ENCODE measurements at regions not wholly inside any gene's neighbourhood (a gene's known extent, or its start where the extent isn't known, plus 50 kb on each side); places are given as distances from the start of the nearest gene placed in this dataset.

DNA sequence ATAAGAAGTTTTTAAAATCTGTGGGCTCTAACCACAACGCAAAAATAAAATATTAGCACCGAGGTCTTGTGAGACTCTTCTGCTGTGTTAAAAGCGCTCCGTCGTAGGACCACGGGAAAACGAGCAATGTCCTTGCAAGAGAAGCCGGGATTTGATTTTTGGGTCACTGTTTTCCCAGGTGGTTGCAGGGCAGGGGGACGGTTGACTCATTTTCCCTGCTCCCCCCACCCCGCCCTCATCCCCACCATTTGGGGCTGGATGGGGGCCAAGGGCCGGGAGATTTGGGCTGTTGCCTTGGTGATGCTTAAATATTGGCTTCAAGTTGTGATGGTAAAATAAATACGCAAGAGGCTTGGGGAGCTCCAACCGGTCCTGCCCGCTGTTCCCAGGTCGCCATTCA, 67.6 kb upstream of the SLC25A33 start:
- Histone ChIP-seq H3K9me3 (ENCODE audit: control insufficient read depth, insufficient read depth, low read depth, low read length) (no peaks in the 10 kb centered on the region), H3K4me3 (ENCODE audit: low read depth in 2 of 2, low read length in 2 of 2) (no peak overlapping the region), H3K27ac (ENCODE audit: low read length) (0 out of 2 replicates have a peak overlapping the region, but pooled peaks have one; percentile 20), H3K27me3 (ENCODE audit: control insufficient read depth, insufficient read depth, low read length) (no peaks in the 10 kb centered on the region), H3K36me3 (ENCODE audit: control insufficient read depth, insufficient read depth, low read length) (no peaks in the 10 kb centered on the region), H3K4me1 (ENCODE audit: control insufficient read depth, insufficient read depth, low read length) (peaks cover 18% of the 10 kb centered on the region)
- in situ Hi-C loops (cut with HindIII; ENCODE audit: low pct_unique_long_range_greater_than_20kb, low sequenced_read_pairs) = no loop called here
- CTCF ChIA-PET = no interaction called here
- POLR2A ChIA-PET = no interaction called here
- ATAC-seq (no peak), DNase-seq (ENCODE audit: low read depth, low spot score) (no peak)
- BruUV-seq (replicated peaks) = no TSS peak
- TF ChIP-seq SIN3A (IDR thresholded peaks at IDR 0.05; ENCODE audit: borderline replicate concordance, insufficient read depth, low read depth, low read length) (no peak), POLR2AphosphoS5 (IDR thresholded peaks at IDR 0.05; ENCODE audit: low read depth, low read length) (no peak), TCF7L2 (IDR thresholded peaks at IDR 0.05; ENCODE audit: low read depth, low read length) (no peak)
- TF ChIP-seq, protein P1, sequence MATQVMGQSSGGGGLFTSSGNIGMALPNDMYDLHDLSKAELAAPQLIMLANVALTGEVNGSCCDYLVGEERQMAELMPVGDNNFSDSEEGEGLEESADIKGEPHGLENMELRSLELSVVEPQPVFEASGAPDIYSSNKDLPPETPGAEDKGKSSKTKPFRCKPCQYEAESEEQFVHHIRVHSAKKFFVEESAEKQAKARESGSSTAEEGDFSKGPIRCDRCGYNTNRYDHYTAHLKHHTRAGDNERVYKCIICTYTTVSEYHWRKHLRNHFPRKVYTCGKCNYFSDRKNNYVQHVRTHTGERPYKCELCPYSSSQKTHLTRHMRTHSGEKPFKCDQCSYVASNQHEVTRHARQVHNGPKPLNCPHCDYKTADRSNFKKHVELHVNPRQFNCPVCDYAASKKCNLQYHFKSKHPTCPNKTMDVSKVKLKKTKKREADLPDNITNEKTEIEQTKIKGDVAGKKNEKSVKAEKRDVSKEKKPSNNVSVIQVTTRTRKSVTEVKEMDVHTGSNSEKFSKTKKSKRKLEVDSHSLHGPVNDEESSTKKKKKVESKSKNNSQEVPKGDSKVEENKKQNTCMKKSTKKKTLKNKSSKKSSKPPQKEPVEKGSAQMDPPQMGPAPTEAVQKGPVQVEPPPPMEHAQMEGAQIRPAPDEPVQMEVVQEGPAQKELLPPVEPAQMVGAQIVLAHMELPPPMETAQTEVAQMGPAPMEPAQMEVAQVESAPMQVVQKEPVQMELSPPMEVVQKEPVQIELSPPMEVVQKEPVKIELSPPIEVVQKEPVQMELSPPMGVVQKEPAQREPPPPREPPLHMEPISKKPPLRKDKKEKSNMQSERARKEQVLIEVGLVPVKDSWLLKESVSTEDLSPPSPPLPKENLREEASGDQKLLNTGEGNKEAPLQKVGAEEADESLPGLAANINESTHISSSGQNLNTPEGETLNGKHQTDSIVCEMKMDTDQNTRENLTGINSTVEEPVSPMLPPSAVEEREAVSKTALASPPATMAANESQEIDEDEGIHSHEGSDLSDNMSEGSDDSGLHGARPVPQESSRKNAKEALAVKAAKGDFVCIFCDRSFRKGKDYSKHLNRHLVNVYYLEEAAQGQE (IDR thresholded peaks at IDR 0.05; ENCODE audit: insufficient read depth in 1 of 2, low read depth in 2 of 2, low read length in 1 of 2) = no peak
- TF ChIP-seq, protein P2, sequence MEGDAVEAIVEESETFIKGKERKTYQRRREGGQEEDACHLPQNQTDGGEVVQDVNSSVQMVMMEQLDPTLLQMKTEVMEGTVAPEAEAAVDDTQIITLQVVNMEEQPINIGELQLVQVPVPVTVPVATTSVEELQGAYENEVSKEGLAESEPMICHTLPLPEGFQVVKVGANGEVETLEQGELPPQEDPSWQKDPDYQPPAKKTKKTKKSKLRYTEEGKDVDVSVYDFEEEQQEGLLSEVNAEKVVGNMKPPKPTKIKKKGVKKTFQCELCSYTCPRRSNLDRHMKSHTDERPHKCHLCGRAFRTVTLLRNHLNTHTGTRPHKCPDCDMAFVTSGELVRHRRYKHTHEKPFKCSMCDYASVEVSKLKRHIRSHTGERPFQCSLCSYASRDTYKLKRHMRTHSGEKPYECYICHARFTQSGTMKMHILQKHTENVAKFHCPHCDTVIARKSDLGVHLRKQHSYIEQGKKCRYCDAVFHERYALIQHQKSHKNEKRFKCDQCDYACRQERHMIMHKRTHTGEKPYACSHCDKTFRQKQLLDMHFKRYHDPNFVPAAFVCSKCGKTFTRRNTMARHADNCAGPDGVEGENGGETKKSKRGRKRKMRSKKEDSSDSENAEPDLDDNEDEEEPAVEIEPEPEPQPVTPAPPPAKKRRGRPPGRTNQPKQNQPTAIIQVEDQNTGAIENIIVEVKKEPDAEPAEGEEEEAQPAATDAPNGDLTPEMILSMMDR (IDR thresholded peaks at IDR 0.05) = no peak
- intact Hi-C loops (cut with micrococcal nuclease; ENCODE audit: unreplicated experiment) = no loop called here

DNA sequence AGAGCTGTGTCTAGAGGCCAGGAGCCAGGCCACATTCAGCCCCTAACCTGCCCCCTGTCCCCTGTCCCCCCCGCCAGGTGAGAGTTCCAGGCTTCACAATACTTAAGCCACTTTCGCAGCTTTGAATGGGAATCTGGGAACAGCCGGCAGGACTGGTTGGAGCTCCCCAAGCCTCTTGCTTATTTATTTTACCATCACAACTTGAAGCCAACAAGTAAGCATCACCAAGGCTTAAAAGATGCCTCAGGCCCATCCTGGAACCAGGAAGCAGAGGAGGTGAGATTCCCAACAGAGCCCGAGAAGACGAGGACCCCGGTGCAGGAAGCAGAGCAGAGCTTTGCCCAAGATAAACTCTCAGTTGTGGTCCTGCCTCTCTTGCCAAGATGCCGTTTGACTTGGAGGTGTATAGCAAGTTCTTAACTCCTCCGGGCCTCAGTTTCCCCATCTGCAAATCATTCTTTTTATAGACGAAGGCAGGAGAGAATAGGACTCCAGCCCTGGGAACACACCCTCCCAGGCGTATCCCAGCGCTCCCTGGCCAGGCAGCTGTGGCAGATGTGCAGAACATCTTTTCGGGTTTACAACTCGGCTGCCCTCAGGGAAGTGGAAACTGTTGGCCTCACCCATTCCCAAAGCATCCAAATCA, 66.8 kb upstream of the SLC25A33 start:
- Histone ChIP-seq H3K4me3 (ENCODE audit: low read depth in 2 of 2, low read length in 2 of 2) (no peak overlapping the region), H3K4me1 (ENCODE audit: control insufficient read depth, insufficient read depth, low read length) (peaks cover 24% of the 10 kb centered on the region), H3K27me3 (ENCODE audit: control insufficient read depth, insufficient read depth, low read length) (no peaks in the 10 kb centered on the region), H3K27ac (ENCODE audit: low read length) (no peak overlapping the region), H3K9me3 (ENCODE audit: control insufficient read depth, insufficient read depth, low read depth, low read length) (no peaks in the 10 kb centered on the region), H3K36me3 (ENCODE audit: control insufficient read depth, insufficient read depth, low read length) (no peaks in the 10 kb centered on the region)
- no peak for ATAC-seq
- BruUV-seq (replicated peaks) = no TSS peak
- intact Hi-C loops (cut with micrococcal nuclease; ENCODE audit: unreplicated experiment) (no loop called here), in situ Hi-C loops (cut with HindIII; ENCODE audit: low pct_unique_long_range_greater_than_20kb, low sequenced_read_pairs) (no loop called here)
- no peak for DNase-seq (ENCODE audit: low read depth, low spot score)
- CTCF ChIA-PET = interaction anchor here (0.6 kb wide), 1 partner anchor 103 kb away, joined by 4 read pairs; no protein-coding TSS in a partner anchor
- POLR2A ChIA-PET = no interaction called here
- no peak for TF ChIP-seq POLR2AphosphoS5 (IDR thresholded peaks at IDR 0.05; ENCODE audit: low read depth, low read length)
- no peak for TF ChIP-seq TCF7L2 (IDR thresholded peaks at IDR 0.05; ENCODE audit: low read depth, low read length)
- TF ChIP-seq, protein P2 (IDR thresholded peaks at IDR 0.05) = no peak
- TF ChIP-seq, protein P1 (IDR thresholded peaks at IDR 0.05; ENCODE audit: insufficient read depth in 1 of 2, low read depth in 2 of 2, low read length in 1 of 2) = no peak
- TF ChIP-seq SIN3A (IDR thresholded peaks at IDR 0.05; ENCODE audit: borderline replicate concordance, insufficient read depth, low read depth, low read length) = no peak
